SH-SY5Y (cell line): ENCODE measurements at regions not wholly inside any gene's neighbourhood (a gene's known extent, or its start where the extent isn't known, plus 50 kb on each side); places are given as distances from the start of the nearest gene placed in this dataset.

Source experiments
- GATA2 ChIP-seq: IDR thresholded peaks from 2 replicates; pipeline ENCODE4 v1.6.1; 2011; ENCODE audit warnings: mild to moderate bottlenecking, low read depth, low read length
- GATA3 ChIP-seq: IDR thresholded peaks from 2 replicates; pipeline ENCODE4 v1.6.1; 2011; ENCODE audit warnings: low read depth, mild to moderate bottlenecking, low read length, moderate library complexity

GRCh38 chr11:25925359-25925758 lies 406.6 kb upstream of the ANO3 start:
- TF ChIP-seq GATA3 (no peak), GATA2 (no peak)
